ENCODE measurements at regions not wholly inside any gene's neighbourhood (a gene's known extent, or its start where the extent isn't known, plus 50 kb on each side); places are given as distances from the start of the nearest gene placed in this dataset.

DNA sequence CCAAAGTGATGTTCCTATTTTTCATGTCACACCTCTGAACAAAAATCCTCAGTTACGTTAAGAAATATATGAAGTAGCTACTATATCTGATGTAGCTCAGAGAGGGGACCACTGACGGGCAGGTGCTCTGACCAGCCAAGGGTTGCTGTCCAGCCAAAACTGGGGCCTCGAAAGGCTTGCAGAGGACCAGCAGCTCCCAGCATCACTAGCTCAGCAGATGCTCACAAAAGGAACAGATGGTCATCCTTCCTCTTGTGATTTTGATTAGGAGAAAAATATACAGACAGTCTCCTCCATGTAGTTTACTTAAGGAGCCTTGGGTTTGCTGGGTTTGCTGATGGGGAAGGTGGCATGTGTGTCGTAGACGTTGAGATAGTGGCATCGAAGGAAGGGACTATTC, 374.6 kb upstream of the B3GAT1 start:
- FAIRE-seq (no peak), DNase-seq (ENCODE audit: low read depth) (no peak)
- H3K4me1 ChIP-seq (ENCODE audit: insufficient read depth, low read length), result no peaks in the 10 kb centered on the region
- H2AFZ ChIP-seq (ENCODE audit: low read depth, low read length), result no peak overlapping the region
- no peaks in the 10 kb centered on the region for H3K9me3 Mint-ChIP-seq (ENCODE audit: unreplicated experiment)
- H3K27me3 Mint-ChIP-seq (ENCODE audit: low read depth, unreplicated experiment), result peaks cover 23% of the 10 kb centered on the region
- H3K27me3 ChIP-seq (ENCODE audit: insufficient read depth, low read length), result no peaks in the 10 kb centered on the region
- no peak overlapping the region for H3K4me3 Mint-ChIP-seq (ENCODE audit: unreplicated experiment)
- H3K4me1 Mint-ChIP-seq (ENCODE audit: low read depth, unreplicated experiment), result peaks cover 3% of the 10 kb centered on the region
- no peak overlapping the region for H3K4me2 ChIP-seq (ENCODE audit: low read length)
- H3K36me3 ChIP-seq (ENCODE audit: insufficient read depth, low read length), result no peaks in the 10 kb centered on the region
- no peak for TF ChIP-seq EZH2 (IDR thresholded peaks at IDR 0.05; ENCODE audit: insufficient read depth, low read length)
- TF ChIP-seq, protein P1, sequence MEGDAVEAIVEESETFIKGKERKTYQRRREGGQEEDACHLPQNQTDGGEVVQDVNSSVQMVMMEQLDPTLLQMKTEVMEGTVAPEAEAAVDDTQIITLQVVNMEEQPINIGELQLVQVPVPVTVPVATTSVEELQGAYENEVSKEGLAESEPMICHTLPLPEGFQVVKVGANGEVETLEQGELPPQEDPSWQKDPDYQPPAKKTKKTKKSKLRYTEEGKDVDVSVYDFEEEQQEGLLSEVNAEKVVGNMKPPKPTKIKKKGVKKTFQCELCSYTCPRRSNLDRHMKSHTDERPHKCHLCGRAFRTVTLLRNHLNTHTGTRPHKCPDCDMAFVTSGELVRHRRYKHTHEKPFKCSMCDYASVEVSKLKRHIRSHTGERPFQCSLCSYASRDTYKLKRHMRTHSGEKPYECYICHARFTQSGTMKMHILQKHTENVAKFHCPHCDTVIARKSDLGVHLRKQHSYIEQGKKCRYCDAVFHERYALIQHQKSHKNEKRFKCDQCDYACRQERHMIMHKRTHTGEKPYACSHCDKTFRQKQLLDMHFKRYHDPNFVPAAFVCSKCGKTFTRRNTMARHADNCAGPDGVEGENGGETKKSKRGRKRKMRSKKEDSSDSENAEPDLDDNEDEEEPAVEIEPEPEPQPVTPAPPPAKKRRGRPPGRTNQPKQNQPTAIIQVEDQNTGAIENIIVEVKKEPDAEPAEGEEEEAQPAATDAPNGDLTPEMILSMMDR (IDR thresholded peaks at IDR 0.05; ENCODE audit: insufficient read depth, low read depth, low read length), result no peak
- H3K27ac ChIP-seq (ENCODE audit: low read depth, low read length), result no peak overlapping the region
- no peak overlapping the region for H3K27ac Mint-ChIP-seq (ENCODE audit: unreplicated experiment)
- H3K4me3 ChIP-seq (ENCODE audit: insufficient read depth, low read depth, low read length), result no peak overlapping the region
- H3K36me3 Mint-ChIP-seq (ENCODE audit: low read depth, unreplicated experiment), result no peaks in the 10 kb centered on the region
- no peak overlapping the region for H3K9ac ChIP-seq (ENCODE audit: low read length)
- no peaks in the 10 kb centered on the region for H4K20me1 ChIP-seq (ENCODE audit: insufficient read depth, low read length)
- H3K9me3 ChIP-seq (ENCODE audit: insufficient read depth, low read depth, low read length), result no peaks in the 10 kb centered on the region
- H3K79me2 ChIP-seq (ENCODE audit: insufficient read depth, low read length), result no peaks in the 10 kb centered on the region

- H3K4me1 Mint-ChIP-seq (ENCODE audit: low read depth, unreplicated experiment), result peaks cover 2% of the 10 kb centered on the region
Measured at GRCh38 chr11:134785660-134786284, 373.7 kb upstream of the B3GAT1 start.

DNA sequence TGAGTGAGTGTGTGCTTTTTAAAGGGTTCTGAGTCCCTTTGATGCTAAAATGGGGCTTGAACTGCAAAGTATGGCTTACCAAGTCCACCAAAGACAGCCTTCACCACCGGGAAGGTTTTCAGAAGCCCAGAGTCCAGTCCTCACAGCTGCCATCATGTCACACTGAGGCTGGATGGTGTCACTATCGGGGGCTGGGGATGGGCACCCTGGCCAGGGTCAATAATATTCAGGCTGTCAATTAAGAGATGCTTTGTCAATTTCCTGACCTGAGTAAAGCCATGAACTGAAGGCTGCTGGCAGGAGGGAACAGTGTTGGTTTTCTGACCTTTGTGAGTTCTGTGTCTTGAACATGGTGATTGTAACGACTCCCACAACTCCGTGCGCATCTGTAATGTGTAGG, 373.0 kb upstream of the B3GAT1 start:
- Mint-ChIP-seq H3K36me3 (ENCODE audit: low read depth, unreplicated experiment) (no peaks in the 10 kb centered on the region), H3K4me1 (ENCODE audit: low read depth, unreplicated experiment) (peaks cover 5% of the 10 kb centered on the region), H3K27ac (ENCODE audit: unreplicated experiment) (no peak overlapping the region), H3K4me3 (ENCODE audit: unreplicated experiment) (no peak overlapping the region), H3K9me3 (ENCODE audit: unreplicated experiment) (no peaks in the 10 kb centered on the region), H3K27me3 (ENCODE audit: low read depth, unreplicated experiment) (peaks cover 28% of the 10 kb centered on the region)
- FAIRE-seq (no peak), DNase-seq (ENCODE audit: low read depth) (no peak)
- Histone ChIP-seq H3K4me2 (ENCODE audit: low read length) (no peak overlapping the region), H3K9ac (ENCODE audit: low read length) (no peak overlapping the region), H3K9me3 (ENCODE audit: insufficient read depth, low read depth, low read length) (no peaks in the 10 kb centered on the region), H4K20me1 (ENCODE audit: insufficient read depth, low read length) (no peaks in the 10 kb centered on the region), H3K27me3 (ENCODE audit: insufficient read depth, low read length) (no peaks in the 10 kb centered on the region), H3K27ac (ENCODE audit: low read depth, low read length) (no peak overlapping the region), H3K36me3 (ENCODE audit: insufficient read depth, low read length) (no peaks in the 10 kb centered on the region), H3K79me2 (ENCODE audit: insufficient read depth, low read length) (no peaks in the 10 kb centered on the region), H3K4me1 (ENCODE audit: insufficient read depth, low read length) (no peaks in the 10 kb centered on the region), H3K4me3 (ENCODE audit: insufficient read depth, low read depth, low read length) (no peak overlapping the region), H2AFZ (ENCODE audit: low read depth, low read length) (no peak overlapping the region)
- TF ChIP-seq EZH2 (IDR thresholded peaks at IDR 0.05; ENCODE audit: insufficient read depth, low read length), result no peak
- TF ChIP-seq, protein P1 (IDR thresholded peaks at IDR 0.05; ENCODE audit: insufficient read depth, low read depth, low read length), result no peak

More at GRCh38 chr11:134785660-134786284, 373.7 kb upstream of the B3GAT1 start:
- no peaks in the 10 kb centered on the region for H3K27me3 ChIP-seq (ENCODE audit: insufficient read depth, low read length)
- H3K36me3 Mint-ChIP-seq (ENCODE audit: low read depth, unreplicated experiment), result no peaks in the 10 kb centered on the region
- no peaks in the 10 kb centered on the region for H3K36me3 ChIP-seq (ENCODE audit: insufficient read depth, low read length)
- DNase-seq (ENCODE audit: low read depth) (no peak), FAIRE-seq (no peak)
- no peak overlapping the region for H2AFZ ChIP-seq (ENCODE audit: low read depth, low read length)
- no peaks in the 10 kb centered on the region for H3K79me2 ChIP-seq (ENCODE audit: insufficient read depth, low read length)
- TF ChIP-seq, protein P1 (IDR thresholded peaks at IDR 0.05; ENCODE audit: insufficient read depth, low read depth, low read length), result no peak
- no peak overlapping the region for H3K4me3 Mint-ChIP-seq (ENCODE audit: unreplicated experiment)
- no peaks in the 10 kb centered on the region for H4K20me1 ChIP-seq (ENCODE audit: insufficient read depth, low read length)
- no peak overlapping the region for H3K4me2 ChIP-seq (ENCODE audit: low read length)
- H3K9ac ChIP-seq (ENCODE audit: low read length), result no peak overlapping the region
- no peaks in the 10 kb centered on the region for H3K4me1 ChIP-seq (ENCODE audit: insufficient read depth, low read length)
- H3K9me3 Mint-ChIP-seq (ENCODE audit: unreplicated experiment), result no peaks in the 10 kb centered on the region
- H3K4me3 ChIP-seq (ENCODE audit: insufficient read depth, low read depth, low read length), result no peak overlapping the region
- no peak overlapping the region for H3K27ac ChIP-seq (ENCODE audit: low read depth, low read length)
- peaks cover 27% of the 10 kb centered on the region for H3K27me3 Mint-ChIP-seq (ENCODE audit: low read depth, unreplicated experiment)
- H3K9me3 ChIP-seq (ENCODE audit: insufficient read depth, low read depth, low read length), result no peaks in the 10 kb centered on the region
- H3K27ac Mint-ChIP-seq (ENCODE audit: unreplicated experiment), result peak overlapping the region; percentile 48

Data from astrocyte (in vitro differentiated cells and primary cell).